Sigmoid colon (tissue), 6 donors: ENCODE measurements at regions not wholly inside any gene's neighbourhood (a gene's known extent, or its start where the extent isn't known, plus 50 kb on each side); places are given as distances from the start of the nearest gene placed in this dataset.
A peak's percentile ranks its signal among the peaks of the same experiment; 100 is the strongest.

Experiments
- DNase-seq: peaks from one replicate; pipeline ENCODE4 v3.0.0-alpha.2; 2019
- H3K27ac ChIP-seq, 4 donors: fragments of 200-600 bp; sonication (generic); one replicate each; pipeline ENCODE4 v1.5.1; 2016 to 2019; ENCODE audit warnings: mild to moderate bottlenecking in 1 of 4
- H3K27me3 ChIP-seq, 3 donors: fragments of 200-600 bp; sonication (generic); one replicate each; pipeline ENCODE4 v1.5.1; 2019; ENCODE audit warnings: mild to moderate bottlenecking in 1 of 3
- H3K36me3 ChIP-seq, 4 donors: fragments of 200-600 bp; sonication (generic); one replicate each; pipeline ENCODE4 v1.5.1; 2016 to 2019
- H3K4me1 ChIP-seq, 4 donors: fragments of 200-600 bp; sonication (generic); one replicate each; pipeline ENCODE4 v1.5.1; 2017 to 2019
- H3K4me3 ChIP-seq, 4 donors: fragments of 200-600 bp; sonication (generic); one replicate each; pipeline ENCODE4 v1.5.1; 2017 to 2019; ENCODE audit warnings: mild to moderate bottlenecking in 2 of 4, moderate library complexity in 1 of 4
- H3K9me3 ChIP-seq, 4 donors: fragments of 200-600 bp in 3 of 4; sonication (generic) in 3 of 4; one replicate each; pipeline versions ENCODE4 v1.5.1 to v1.6.1; 2013 to 2019
- EP300 ChIP-seq, 4 donors: sonication (generic); formaldehyde crosslinking; IDR thresholded peaks; one replicate each; pipeline ENCODE4 v1.6.1; 2017; ENCODE audit warnings: antibody characterized with exemption in 4 of 4
- POLR2A ChIP-seq, 2 donors: fragments of 450-650 bp; IDR thresholded peaks; one replicate each; pipeline ENCODE4 v1.6.1; 2016; ENCODE audit warnings: antibody characterized with exemption in 2 of 2, mild to moderate bottlenecking in 2 of 2, moderate library complexity in 2 of 2
- POLR2AphosphoS5 ChIP-seq, 4 donors: sonication (generic); formaldehyde crosslinking; IDR thresholded peaks; one replicate each; pipeline ENCODE4 v1.6.1; 2017; ENCODE audit warnings: antibody characterized with exemption in 4 of 4
- WGBS, 2 donors: extraction: QIAGEN DNeasy Blood & Tissue Kit; methylation state at CpG; one replicate each; pipeline ENCODE4 v1.1.7; 2013; 5-methylcytosine and 5-hydroxymethylcytosine counted together
- intact Hi-C: fragments of 100-400 bp; cut with DNase I; formaldehyde crosslinking; loops from one replicate; pipeline ENCODE4 v1.15.1; 2023
- TF ChIP-seq, protein P1 (sequence below), 4 experiments: fragments of 450-650 bp in 3 of 4; fragments of 200-600 bp in 1 of 4; IDR thresholded peaks; one replicate each; pipeline ENCODE4 v1.5.1; 2016 to 2019; ENCODE audit warnings: antibody characterized with exemption in 4 of 4, mild to moderate bottlenecking in 3 of 4, moderate library complexity in 2 of 4
- donor health status: healthy with polysubstance abuse.
- donor health status: healthy.

DNA sequence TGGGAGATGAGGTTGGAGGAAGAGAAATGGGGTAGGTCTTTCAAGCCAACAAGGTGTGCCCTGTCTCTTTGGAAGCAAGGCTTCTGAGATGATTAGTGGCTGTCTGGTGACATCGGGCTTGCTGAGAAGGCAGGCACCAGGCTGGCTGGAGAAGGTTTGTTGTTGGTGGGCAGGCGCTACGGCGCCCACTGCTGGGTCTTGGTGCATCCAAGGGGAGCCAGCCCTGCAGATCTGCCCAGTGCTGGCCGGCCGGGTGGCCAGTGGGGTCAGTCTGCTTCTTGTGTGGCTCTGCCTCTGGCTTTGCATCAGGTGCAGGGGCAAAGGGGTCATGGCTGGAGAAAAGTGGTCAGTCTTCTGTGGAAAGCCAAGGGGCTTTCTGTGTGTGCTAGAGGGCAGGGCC lies 126.2 kb downstream of the TLR5 start:
- Histone ChIP-seq H3K27me3 (no peaks in the 10 kb centered on the region), H3K27ac (peak overlapping the region in 1 of 4 donors; percentile 14), H3K36me3 (no peaks in the 10 kb centered on the region), H3K9me3 (no peaks in the 10 kb centered on the region), H3K4me3 (no peak overlapping the region), H3K4me1 (no peaks in the 10 kb centered on the region)
- intact Hi-C loops, result no loop called here
- TF ChIP-seq POLR2A (IDR thresholded peaks at IDR 0.05) (no peak), POLR2AphosphoS5 (IDR thresholded peaks at IDR 0.05) (no peak), EP300 (IDR thresholded peaks at IDR 0.05) (no peak)
- TF ChIP-seq, protein P1, sequence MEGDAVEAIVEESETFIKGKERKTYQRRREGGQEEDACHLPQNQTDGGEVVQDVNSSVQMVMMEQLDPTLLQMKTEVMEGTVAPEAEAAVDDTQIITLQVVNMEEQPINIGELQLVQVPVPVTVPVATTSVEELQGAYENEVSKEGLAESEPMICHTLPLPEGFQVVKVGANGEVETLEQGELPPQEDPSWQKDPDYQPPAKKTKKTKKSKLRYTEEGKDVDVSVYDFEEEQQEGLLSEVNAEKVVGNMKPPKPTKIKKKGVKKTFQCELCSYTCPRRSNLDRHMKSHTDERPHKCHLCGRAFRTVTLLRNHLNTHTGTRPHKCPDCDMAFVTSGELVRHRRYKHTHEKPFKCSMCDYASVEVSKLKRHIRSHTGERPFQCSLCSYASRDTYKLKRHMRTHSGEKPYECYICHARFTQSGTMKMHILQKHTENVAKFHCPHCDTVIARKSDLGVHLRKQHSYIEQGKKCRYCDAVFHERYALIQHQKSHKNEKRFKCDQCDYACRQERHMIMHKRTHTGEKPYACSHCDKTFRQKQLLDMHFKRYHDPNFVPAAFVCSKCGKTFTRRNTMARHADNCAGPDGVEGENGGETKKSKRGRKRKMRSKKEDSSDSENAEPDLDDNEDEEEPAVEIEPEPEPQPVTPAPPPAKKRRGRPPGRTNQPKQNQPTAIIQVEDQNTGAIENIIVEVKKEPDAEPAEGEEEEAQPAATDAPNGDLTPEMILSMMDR (IDR thresholded peaks at IDR 0.05), result no peak
- WGBS, 2 donors, result 88 to 92% methylated on average over 6 of the region's 6 CpGs
- DNase-seq, result no peak

DNA sequence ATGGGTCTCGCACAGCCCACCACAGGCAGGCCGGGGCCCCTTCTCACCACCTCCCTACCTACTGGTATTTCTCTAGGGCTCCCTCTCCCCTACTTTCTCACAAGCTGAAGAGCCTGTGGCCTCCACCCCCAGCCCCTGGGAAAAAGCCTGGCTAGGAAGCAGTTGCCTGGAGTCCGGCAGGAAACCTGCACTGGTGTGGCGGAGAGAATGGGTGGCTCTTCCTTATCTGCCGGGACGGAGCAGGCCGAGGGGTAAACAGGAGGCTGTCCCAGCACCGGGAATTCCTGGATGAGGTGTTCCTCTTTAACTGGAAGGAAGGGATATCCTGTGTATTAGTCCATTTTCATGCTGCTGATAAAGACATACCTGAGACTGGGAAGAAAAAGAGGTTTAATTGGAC lies 125.8 kb downstream of the TLR5 start:
- no peaks in the 10 kb centered on the region for H3K9me3 ChIP-seq
- H3K4me1 ChIP-seq, result peaks cover 0 to under 1% (median under 1%) of the 10 kb centered on the region in 4 donors
- H3K27ac ChIP-seq, result peak overlapping the region in 1 of 4 donors; percentile 14
- no peak for DNase-seq
- TF ChIP-seq, protein P1 (IDR thresholded peaks at IDR 0.05), result no peak
- no peak for TF ChIP-seq POLR2AphosphoS5 (IDR thresholded peaks at IDR 0.05)
- TF ChIP-seq POLR2A (IDR thresholded peaks at IDR 0.05), result no peak
- TF ChIP-seq EP300 (IDR thresholded peaks at IDR 0.05), result no peak
- 89 to 96% methylated on average over 8 of the region's 8 CpGs for WGBS, 2 donors
- intact Hi-C loops, result no loop called here
- no peak overlapping the region for H3K4me3 ChIP-seq
- no peaks in the 10 kb centered on the region for H3K36me3 ChIP-seq
- H3K27me3 ChIP-seq, result no peaks in the 10 kb centered on the region

DNA sequence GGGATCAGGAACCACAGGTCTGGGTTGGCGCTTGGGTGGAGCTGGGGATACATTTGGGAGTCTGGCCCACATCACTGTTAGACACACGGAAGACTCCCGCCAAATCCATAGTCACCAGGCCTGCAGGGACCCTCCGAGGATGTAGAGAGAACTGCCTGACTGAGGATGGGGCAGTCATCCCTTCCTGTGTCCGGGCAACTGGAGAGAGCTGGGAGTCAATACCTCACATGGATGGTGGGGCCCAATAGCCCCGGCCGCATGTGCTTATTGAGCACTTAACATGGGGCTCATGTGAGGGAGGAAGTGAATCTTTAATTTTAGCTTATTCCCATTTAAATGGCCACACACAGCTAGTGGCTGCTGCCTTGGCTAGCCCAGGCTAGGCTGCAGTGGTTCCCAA lies 124.5 kb downstream of the TLR5 start:
- TF ChIP-seq, protein P1 (IDR thresholded peaks at IDR 0.05), result no peak
- TF ChIP-seq POLR2AphosphoS5 (IDR thresholded peaks at IDR 0.05) (no peak), POLR2A (IDR thresholded peaks at IDR 0.05) (no peak), EP300 (IDR thresholded peaks at IDR 0.05) (no peak)
- Histone ChIP-seq H3K27ac (no peak overlapping the region), H3K4me1 (peaks cover 0 to 12% (median 9%) of the 10 kb centered on the region in 4 donors), H3K9me3 (no peaks in the 10 kb centered on the region), H3K4me3 (no peak overlapping the region), H3K27me3 (no peaks in the 10 kb centered on the region), H3K36me3 (no peaks in the 10 kb centered on the region)
- intact Hi-C loops, result no loop called here
- WGBS, 2 donors, result 94 to 97% methylated on average over 7 of the region's 7 CpGs
- no peak for DNase-seq

DNA sequence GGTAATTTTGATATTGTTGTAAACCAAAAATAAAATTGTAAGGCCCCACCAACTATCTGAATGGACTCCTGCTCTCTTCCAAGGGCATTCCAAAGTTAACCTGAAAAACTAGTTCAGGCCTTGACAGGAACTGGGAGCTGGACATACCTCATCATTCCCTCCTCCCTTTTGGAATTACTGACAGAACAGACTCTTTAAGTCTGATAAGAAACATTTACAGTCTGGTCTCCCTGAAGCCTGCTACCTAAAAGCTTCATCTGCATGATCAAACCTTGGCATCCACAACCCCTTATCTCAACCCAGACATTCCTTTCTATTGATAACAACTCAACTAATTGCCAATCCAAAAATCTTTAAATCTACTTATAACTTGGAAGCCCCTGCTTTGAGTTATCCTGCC lies 123.8 kb downstream of the TLR5 start:
- Histone ChIP-seq H3K27me3 (no peaks in the 10 kb centered on the region), H3K27ac (no peak overlapping the region), H3K9me3 (no peaks in the 10 kb centered on the region), H3K36me3 (no peaks in the 10 kb centered on the region), H3K4me3 (no peak overlapping the region), H3K4me1 (peaks cover 0 to 12% (median 9%) of the 10 kb centered on the region in 4 donors)
- DNase-seq, result no peak
- intact Hi-C loops, result no loop called here
- TF ChIP-seq EP300 (IDR thresholded peaks at IDR 0.05), result no peak
- no peak for TF ChIP-seq POLR2AphosphoS5 (IDR thresholded peaks at IDR 0.05)
- no peak for TF ChIP-seq POLR2A (IDR thresholded peaks at IDR 0.05)
- TF ChIP-seq, protein P1 (IDR thresholded peaks at IDR 0.05), result no peak

DNA sequence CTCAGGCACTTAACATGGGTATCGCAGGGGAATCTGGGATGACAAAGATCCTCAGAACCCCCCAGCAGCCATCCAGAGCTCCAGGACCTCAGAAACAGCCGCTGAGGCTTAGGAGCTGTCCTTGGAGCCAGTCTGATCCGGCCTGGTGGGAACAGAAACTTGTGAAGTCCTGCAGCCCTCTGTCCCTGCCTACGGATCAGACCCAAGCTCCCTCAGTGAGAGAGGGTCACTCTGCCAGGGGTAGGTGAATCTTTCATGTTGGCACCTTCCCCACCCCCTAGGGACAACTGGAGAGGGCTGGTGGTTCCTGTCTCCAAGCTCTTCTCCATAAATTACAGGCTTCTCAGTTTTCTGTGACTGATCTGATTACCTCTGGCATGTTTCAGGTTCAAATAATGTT lies 122.3 kb downstream of the TLR5 start:
- no peaks in the 10 kb centered on the region for H3K27me3 ChIP-seq
- WGBS, 2 donors, result 92 to 93% methylated on average over 4 of the region's 4 CpGs
- no peak for DNase-seq
- intact Hi-C loops, result no loop called here
- H3K4me1 ChIP-seq, result peaks cover 0 to 17% (median 11%) of the 10 kb centered on the region in 4 donors
- TF ChIP-seq POLR2A (IDR thresholded peaks at IDR 0.05) (no peak), EP300 (IDR thresholded peaks at IDR 0.05) (no peak), POLR2AphosphoS5 (IDR thresholded peaks at IDR 0.05) (no peak)
- TF ChIP-seq, protein P1 (IDR thresholded peaks at IDR 0.05), result no peak
- no peak overlapping the region for H3K27ac ChIP-seq
- no peaks in the 10 kb centered on the region for H3K36me3 ChIP-seq
- H3K4me3 ChIP-seq, result no peak overlapping the region
- no peaks in the 10 kb centered on the region for H3K9me3 ChIP-seq
